Caco-2 (cell line): ENCODE measurements at regions not wholly inside any gene's neighbourhood (a gene's known extent, or its start where the extent isn't known, plus 50 kb on each side); places are given as distances from the start of the nearest gene placed in this dataset.

Source experiments
- BruUV-seq: library from RNA; stranded (reverse); fragments of 400-500 nt; replicated peaks from 2 replicates; lab custom pipeline; 2021; lab: Mats Ljungman, UMichigan
- CTCF ChIA-PET: fragments of 300-600 bp; sonication (Branson Sonifier 250); formaldehyde crosslinking; loops from one replicate; lab custom pipeline; 2022; ENCODE audit warnings: antibody characterized with exemption; lab: Charles Lee
- POLR2A ChIA-PET: fragments of 300-600 bp; sonication (Branson Sonifier 250); formaldehyde crosslinking; loops from one replicate; lab custom pipeline; 2022; ENCODE audit warnings: antibody characterized with exemption; lab: Charles Lee
- DNase-seq, 2 experiments: peaks; one replicate each; pipeline versions ENCODE4 v3.0.0 to v3.0.0-alpha.2; 2020 to 2022
- H3K27me3 ChIP-seq: replicated peaks from 2 replicates; pipeline ENCODE4 v1.6.0; 2011; ENCODE audit warnings: low read length; ENCODE audit not compliant: control insufficient read depth, insufficient read depth
- H3K36me3 ChIP-seq: 2 replicates; pipeline ENCODE4 v1.5.1; 2011; ENCODE audit warnings: low read length; ENCODE audit not compliant: control insufficient read depth, insufficient read depth
- H3K4me1 ChIP-seq: fragments of 250-450 bp; sonication (Bioruptor Pico); 2 replicates; pipeline ENCODE4 v1.5.1; 2020; ENCODE audit warnings: mild to moderate bottlenecking
- H3K4me3 ChIP-seq: 2 replicates; pipeline ENCODE4 v1.5.1; 2011; ENCODE audit warnings: low read depth, mild to moderate bottlenecking, control low read depth, low read length
- H3K9me3 ChIP-seq: fragments of 250-450 bp; sonication (Bioruptor Pico); 2 replicates; pipeline ENCODE4 v1.5.1; 2020; ENCODE audit warnings: mild to moderate bottlenecking, moderate library complexity
- H3K27ac Mint-ChIP-seq: one replicate; pipeline ENCODE4 v1.8.0; 2022; ENCODE audit warnings: mixed read lengths; ENCODE audit not compliant: unreplicated experiment
- H3K27me3 Mint-ChIP-seq: one replicate; pipeline ENCODE4 v1.8.0; 2022; ENCODE audit warnings: mixed read lengths; ENCODE audit not compliant: insufficient read depth, unreplicated experiment
- H3K36me3 Mint-ChIP-seq: one replicate; pipeline ENCODE4 v1.8.0; 2022; ENCODE audit warnings: mild to moderate bottlenecking, mixed read lengths; ENCODE audit not compliant: insufficient read depth, unreplicated experiment
- H3K4me1 Mint-ChIP-seq: one replicate; pipeline ENCODE4 v1.8.0; 2022; ENCODE audit warnings: low read depth, mixed read lengths; ENCODE audit not compliant: unreplicated experiment
- H3K4me3 Mint-ChIP-seq: one replicate; pipeline ENCODE4 v1.8.0; 2022; ENCODE audit warnings: mild to moderate bottlenecking, moderate library complexity, mixed read lengths; ENCODE audit not compliant: unreplicated experiment
- H3K9me3 Mint-ChIP-seq: one replicate; pipeline ENCODE4 v1.8.0; 2022; ENCODE audit warnings: mixed read lengths; ENCODE audit not compliant: unreplicated experiment
- intact Hi-C: fragments of 100-400 bp; cut with micrococcal nuclease; formaldehyde crosslinking; loops from one replicate; pipeline ENCODE4 v1.10.0; 2022; ENCODE audit not compliant: unreplicated experiment
- TF ChIP-seq, protein P1 (sequence below), 2 experiments: fragments of 200-600 bp in 1 of 2; IDR thresholded peaks; 1 replicate in 1 of 2; 2 replicates in 1 of 2; pipeline versions ENCODE4 v1.5.1 to v1.8.0; 2011 to 2022; ENCODE audit warnings: antibody characterized with exemption in 1 of 2, control low read depth in 1 of 2, inconsistent platforms in 1 of 2, low read depth in 1 of 2, low read length in 1 of 2, mild to moderate bottlenecking in 1 of 2, moderate library complexity in 1 of 2; ENCODE audit not compliant: insufficient read depth in 1 of 2, severe bottlenecking in 1 of 2, unreplicated experiment in 1 of 2

DNA sequence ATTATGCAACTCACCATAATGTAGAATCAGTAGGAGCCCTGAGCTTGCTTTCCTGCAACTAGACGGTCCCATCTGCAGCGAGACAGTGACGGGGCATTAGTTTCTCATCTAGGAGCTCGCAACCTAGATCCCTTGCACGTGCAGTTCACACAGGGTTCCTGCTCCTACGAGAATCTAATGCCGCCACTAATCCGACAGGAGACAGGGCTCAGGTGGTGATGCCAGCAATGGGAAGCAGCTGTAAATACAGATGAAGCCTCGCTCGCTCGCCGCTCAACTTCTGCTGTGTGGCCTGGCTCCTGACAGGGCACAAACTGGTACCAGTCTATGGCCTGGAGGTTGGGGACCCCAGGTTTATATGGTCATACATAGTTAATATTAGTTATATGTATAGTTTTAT is 394.5 kb downstream of the NPIPA8 start:
- H3K4me1 ChIP-seq: no peaks in the 10 kb centered on the region
- CTCF ChIA-PET: no interaction called here
- H3K4me3 ChIP-seq: no peak overlapping the region
- intact Hi-C loops: no loop called here
- no peaks in the 10 kb centered on the region for H3K4me1 Mint-ChIP-seq
- BruUV-seq: no TSS peak
- H3K9me3 Mint-ChIP-seq: no peaks in the 10 kb centered on the region
- POLR2A ChIA-PET: no interaction called here
- no peaks in the 10 kb centered on the region for H3K36me3 ChIP-seq
- H3K27me3 Mint-ChIP-seq: no peaks in the 10 kb centered on the region
- H3K4me3 Mint-ChIP-seq: no peak overlapping the region
- TF ChIP-seq, protein P1, sequence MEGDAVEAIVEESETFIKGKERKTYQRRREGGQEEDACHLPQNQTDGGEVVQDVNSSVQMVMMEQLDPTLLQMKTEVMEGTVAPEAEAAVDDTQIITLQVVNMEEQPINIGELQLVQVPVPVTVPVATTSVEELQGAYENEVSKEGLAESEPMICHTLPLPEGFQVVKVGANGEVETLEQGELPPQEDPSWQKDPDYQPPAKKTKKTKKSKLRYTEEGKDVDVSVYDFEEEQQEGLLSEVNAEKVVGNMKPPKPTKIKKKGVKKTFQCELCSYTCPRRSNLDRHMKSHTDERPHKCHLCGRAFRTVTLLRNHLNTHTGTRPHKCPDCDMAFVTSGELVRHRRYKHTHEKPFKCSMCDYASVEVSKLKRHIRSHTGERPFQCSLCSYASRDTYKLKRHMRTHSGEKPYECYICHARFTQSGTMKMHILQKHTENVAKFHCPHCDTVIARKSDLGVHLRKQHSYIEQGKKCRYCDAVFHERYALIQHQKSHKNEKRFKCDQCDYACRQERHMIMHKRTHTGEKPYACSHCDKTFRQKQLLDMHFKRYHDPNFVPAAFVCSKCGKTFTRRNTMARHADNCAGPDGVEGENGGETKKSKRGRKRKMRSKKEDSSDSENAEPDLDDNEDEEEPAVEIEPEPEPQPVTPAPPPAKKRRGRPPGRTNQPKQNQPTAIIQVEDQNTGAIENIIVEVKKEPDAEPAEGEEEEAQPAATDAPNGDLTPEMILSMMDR (IDR thresholded peaks at IDR 0.05; ENCODE audit: insufficient read depth in 1 of 2, low read depth in 1 of 2, low read length in 1 of 2, severe bottlenecking in 1 of 2, unreplicated experiment in 1 of 2): no peak
- no peaks in the 10 kb centered on the region for H3K36me3 Mint-ChIP-seq
- H3K27ac Mint-ChIP-seq: no peak overlapping the region
- no peaks in the 10 kb centered on the region for H3K27me3 ChIP-seq
- H3K9me3 ChIP-seq: no peaks in the 10 kb centered on the region
- no peak for DNase-seq

DNA sequence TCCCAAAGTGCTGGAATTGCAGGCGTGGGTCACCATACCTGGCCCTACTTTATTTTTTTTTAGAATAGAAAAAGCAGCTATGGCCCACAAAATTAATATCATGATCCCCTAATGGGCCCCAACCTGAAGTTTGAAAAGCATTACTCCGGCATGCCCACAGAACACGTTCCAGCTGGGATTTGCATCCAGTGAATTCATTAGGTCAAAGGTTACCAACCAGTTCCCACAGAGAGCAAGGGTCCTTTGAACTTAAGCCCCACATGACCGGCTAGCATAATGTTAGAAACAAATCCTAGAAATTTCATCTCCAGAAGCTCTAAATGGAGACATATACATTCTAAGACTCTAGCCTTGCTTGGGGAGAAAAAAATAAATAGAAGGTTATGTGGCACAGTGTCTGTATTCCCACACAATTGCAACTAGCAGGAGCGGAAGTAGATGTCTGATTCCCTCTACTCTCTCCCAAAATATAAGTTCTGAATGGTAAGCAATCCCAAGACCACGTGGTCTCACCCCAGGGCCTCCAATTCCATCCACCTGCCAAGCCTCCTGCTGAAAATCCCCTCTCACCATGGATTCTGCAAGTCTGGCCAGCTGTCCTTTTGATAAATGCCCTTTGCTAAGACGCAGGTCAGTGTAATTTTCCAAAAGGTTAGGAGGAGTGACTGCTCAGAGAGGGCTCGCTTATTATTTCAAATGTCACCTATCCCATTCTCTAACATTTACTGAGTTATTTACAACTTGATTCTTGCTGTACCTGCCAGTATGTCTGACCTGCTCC is 395.8 kb downstream of the NPIPA8 start:
- Histone ChIP-seq H3K4me3 (no peak overlapping the region), H3K36me3 (no peaks in the 10 kb centered on the region), H3K4me1 (no peaks in the 10 kb centered on the region), H3K27me3 (no peaks in the 10 kb centered on the region), H3K9me3 (no peaks in the 10 kb centered on the region)
- CTCF ChIA-PET: no interaction called here
- H3K36me3 Mint-ChIP-seq: no peaks in the 10 kb centered on the region
- no peaks in the 10 kb centered on the region for H3K4me1 Mint-ChIP-seq
- intact Hi-C loops: no loop called here
- no peaks in the 10 kb centered on the region for H3K9me3 Mint-ChIP-seq
- DNase-seq: no peak
- H3K27me3 Mint-ChIP-seq: no peaks in the 10 kb centered on the region
- BruUV-seq: no TSS peak
- no peak overlapping the region for H3K27ac Mint-ChIP-seq
- no peak overlapping the region for H3K4me3 Mint-ChIP-seq
- POLR2A ChIA-PET: no interaction called here
- TF ChIP-seq, protein P1 (IDR thresholded peaks at IDR 0.05; ENCODE audit: insufficient read depth in 1 of 2, low read depth in 1 of 2, low read length in 1 of 2, severe bottlenecking in 1 of 2, unreplicated experiment in 1 of 2): no peak

DNA sequence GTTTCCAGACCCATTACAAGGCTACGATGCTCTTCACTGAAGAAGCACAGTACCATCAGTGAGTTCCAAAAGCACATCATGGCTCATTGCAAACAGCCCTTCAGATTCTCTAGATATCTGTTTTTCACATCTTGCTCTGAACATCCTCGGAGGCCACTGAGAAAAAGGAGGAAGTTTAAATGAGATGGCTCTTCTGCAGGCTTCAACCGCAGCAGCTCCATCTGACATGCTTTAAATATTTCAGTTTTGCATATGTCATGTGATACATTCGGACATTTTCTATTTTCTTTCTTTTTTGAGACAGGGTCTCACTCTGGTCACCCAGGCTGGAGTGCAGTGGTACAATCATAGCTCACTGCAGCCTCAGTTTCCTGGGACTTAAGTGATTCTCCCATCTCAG is 396.8 kb downstream of the NPIPA8 start:
- TF ChIP-seq, protein P1 (IDR thresholded peaks at IDR 0.05; ENCODE audit: insufficient read depth in 1 of 2, low read depth in 1 of 2, low read length in 1 of 2, severe bottlenecking in 1 of 2, unreplicated experiment in 1 of 2): no peak
- BruUV-seq: no TSS peak
- no peak overlapping the region for H3K27ac Mint-ChIP-seq
- no peaks in the 10 kb centered on the region for H3K9me3 Mint-ChIP-seq
- intact Hi-C loops: no loop called here
- no peaks in the 10 kb centered on the region for H3K4me1 Mint-ChIP-seq
- H3K27me3 Mint-ChIP-seq: no peaks in the 10 kb centered on the region
- no peaks in the 10 kb centered on the region for H3K9me3 ChIP-seq
- POLR2A ChIA-PET: no interaction called here
- H3K36me3 ChIP-seq: no peaks in the 10 kb centered on the region
- H3K36me3 Mint-ChIP-seq: no peaks in the 10 kb centered on the region
- H3K27me3 ChIP-seq: no peaks in the 10 kb centered on the region
- H3K4me3 Mint-ChIP-seq: no peak overlapping the region
- CTCF ChIA-PET: no interaction called here
- no peak for DNase-seq
- H3K4me1 ChIP-seq: no peaks in the 10 kb centered on the region
- H3K4me3 ChIP-seq: no peak overlapping the region
